ENCODE measurements at regions not wholly inside any gene's neighbourhood (a gene's known extent, or its start where the extent isn't known, plus 50 kb on each side); places are given as distances from the start of the nearest gene placed in this dataset.
"Not testable (repeated sequence)": the region's sequence is repeated elsewhere in the genome, so short reads cannot be mapped to it uniquely, and the experiment has no call there.

GRCh38 chr3:83251490-83251889 lies 1490.0 kb upstream of the GBE1 start:
- no peak for DNase-seq
- in situ Hi-C loops (cut with HindIII; ENCODE audit: low pct_ligation_motif_present, low pct_unique_long_range_greater_than_20kb, low sequenced_read_pairs), result no loop called here

- in situ Hi-C loops (cut with HindIII; ENCODE audit: low pct_ligation_motif_present, low pct_unique_long_range_greater_than_20kb, low sequenced_read_pairs), result no loop called here
These were observed 1489.2 kb upstream of the GBE1 start for GRCh38 chr3:83250613-83251012.

GRCh38 chr3:83248454-83248853 lies 1487.0 kb upstream of the GBE1 start:
- in situ Hi-C loops (cut with HindIII; ENCODE audit: low pct_ligation_motif_present, low pct_unique_long_range_greater_than_20kb, low sequenced_read_pairs), result no loop called here
- no peak for DNase-seq

More at GRCh38 chr3:83250613-83251012, 1489.2 kb upstream of the GBE1 start:
- DNase-seq, result no peak

- DNase-seq, result no peak
- in situ Hi-C loops (cut with HindIII; ENCODE audit: low pct_ligation_motif_present, low pct_unique_long_range_greater_than_20kb, low sequenced_read_pairs), result no loop called here
These were observed 1473.9 kb upstream of the GBE1 start for GRCh38 chr3:83235180-83235814.

- in situ Hi-C loops (cut with HindIII; ENCODE audit: low pct_ligation_motif_present, low pct_unique_long_range_greater_than_20kb, low sequenced_read_pairs), result no loop called here
- no peak for DNase-seq
These were observed 1472.3 kb upstream of the GBE1 start for GRCh38 chr3:83233715-83234114.

- in situ Hi-C loops (cut with HindIII; ENCODE audit: low pct_ligation_motif_present, low pct_unique_long_range_greater_than_20kb, low sequenced_read_pairs), result no loop called here
- DNase-seq, result no peak
These were observed 1469.4 kb upstream of the GBE1 start for GRCh38 chr3:83230841-83231240.

GRCh38 chr3:83230376-83230775 lies 1468.9 kb upstream of the GBE1 start:
- DNase-seq, result no peak
- in situ Hi-C loops (cut with HindIII; ENCODE audit: low pct_ligation_motif_present, low pct_unique_long_range_greater_than_20kb, low sequenced_read_pairs), result no loop called here

- in situ Hi-C loops (cut with HindIII; ENCODE audit: low pct_ligation_motif_present, low pct_unique_long_range_greater_than_20kb, low sequenced_read_pairs), result no loop called here
- DNase-seq, result no peak
These were observed 1465.3 kb upstream of the GBE1 start for GRCh38 chr3:83226751-83227150.

GRCh38 chr3:83224101-83224868 lies 1462.8 kb upstream of the GBE1 start:
- DNase-seq, result no peak
- in situ Hi-C loops (cut with HindIII; ENCODE audit: low pct_ligation_motif_present, low pct_unique_long_range_greater_than_20kb, low sequenced_read_pairs), result no loop called here

- in situ Hi-C loops (cut with HindIII; ENCODE audit: low pct_ligation_motif_present, low pct_unique_long_range_greater_than_20kb, low sequenced_read_pairs), result no loop called here
These were observed 1457.1 kb upstream of the GBE1 start for GRCh38 chr3:83218383-83219200.

GRCh38 chr3:83217595-83218118 lies 1456.2 kb upstream of the GBE1 start:
- DNase-seq; in situ Hi-C loops (cut with HindIII; ENCODE audit: low pct_ligation_motif_present, low pct_unique_long_range_greater_than_20kb, low sequenced_read_pairs): not testable (repeated sequence)

More at GRCh38 chr3:83218383-83219200, 1457.1 kb upstream of the GBE1 start:
- DNase-seq, result no peak

GRCh38 chr3:83216919-83217594 lies 1455.6 kb upstream of the GBE1 start:
- in situ Hi-C loops (cut with HindIII; ENCODE audit: low pct_ligation_motif_present, low pct_unique_long_range_greater_than_20kb, low sequenced_read_pairs), result no loop called here
- no peak for DNase-seq

GRCh38 chr3:83195243-83195642 lies 1433.8 kb upstream of the GBE1 start:
- no peak for DNase-seq
- in situ Hi-C loops (cut with HindIII; ENCODE audit: low pct_ligation_motif_present, low pct_unique_long_range_greater_than_20kb, low sequenced_read_pairs), result no loop called here

- DNase-seq, result peak; percentile 50
- in situ Hi-C loops (cut with HindIII; ENCODE audit: low pct_ligation_motif_present, low pct_unique_long_range_greater_than_20kb, low sequenced_read_pairs), result no loop called here
These were observed 1432.1 kb upstream of the GBE1 start for GRCh38 chr3:83193526-83193925.

GRCh38 chr3:83189634-83190033 lies 1428.2 kb upstream of the GBE1 start:
- in situ Hi-C loops (cut with HindIII; ENCODE audit: low pct_ligation_motif_present, low pct_unique_long_range_greater_than_20kb, low sequenced_read_pairs), result no loop called here
- no peak for DNase-seq

GRCh38 chr3:83169473-83169872 lies 1408.0 kb upstream of the GBE1 start:
- no peak for DNase-seq
- in situ Hi-C loops (cut with HindIII; ENCODE audit: low pct_ligation_motif_present, low pct_unique_long_range_greater_than_20kb, low sequenced_read_pairs), result no loop called here

GRCh38 chr3:83150896-83151295 lies 1389.5 kb upstream of the GBE1 start:
- in situ Hi-C loops (cut with HindIII; ENCODE audit: low pct_ligation_motif_present, low pct_unique_long_range_greater_than_20kb, low sequenced_read_pairs), result no loop called here

GRCh38 chr3:83140983-83141382 lies 1379.5 kb upstream of the GBE1 start:
- DNase-seq, result no peak
- in situ Hi-C loops (cut with HindIII; ENCODE audit: low pct_ligation_motif_present, low pct_unique_long_range_greater_than_20kb, low sequenced_read_pairs), result no loop called here

More at GRCh38 chr3:83150896-83151295, 1389.5 kb upstream of the GBE1 start:
- no peak for DNase-seq
